D341Med (cell line): ENCODE measurements at regions not wholly inside any gene's neighbourhood (a gene's known extent, or its start where the extent isn't known, plus 50 kb on each side); places are given as distances from the start of the nearest gene placed in this dataset.

ENCODE experiments used
- DNase-seq: peaks from one replicate; pipeline ENCODE4 v3.0.0; 2012; ENCODE audit warnings: low spot score

GRCh38 chr5:179427676-179428056 lies 82.4 kb upstream of the ADAMTS2 start:
- DNase-seq, result no peak

- DNase-seq, result no peak
Observed at GRCh38 chr5:179427032-179427675, 81.9 kb upstream of the ADAMTS2 start.

GRCh38 chr5:179422908-179423481 lies 77.7 kb upstream of the ADAMTS2 start:
- no peak for DNase-seq

GRCh38 chr5:179422213-179422855 lies 77.1 kb upstream of the ADAMTS2 start:
- DNase-seq, result no peak

GRCh38 chr5:179421144-179421901 lies 76.1 kb upstream of the ADAMTS2 start:
- DNase-seq, result no peak

- DNase-seq, result no peak
Observed at GRCh38 chr5:179420476-179420875, 75.2 kb upstream of the ADAMTS2 start.

- no peak for DNase-seq
Observed at GRCh38 chr5:179418972-179419371, 73.7 kb upstream of the ADAMTS2 start.

- no peak for DNase-seq
Observed at GRCh38 chr5:179417696-179418095, 72.4 kb upstream of the ADAMTS2 start.

- no peak for DNase-seq
Observed at GRCh38 chr5:179417016-179417415, 71.8 kb upstream of the ADAMTS2 start.

GRCh38 chr5:179416114-179416822 lies 71.0 kb upstream of the ADAMTS2 start:
- DNase-seq, result no peak

- no peak for DNase-seq
Observed at GRCh38 chr5:179415291-179416060, 70.2 kb upstream of the ADAMTS2 start.

GRCh38 chr5:179414459-179415261 lies 69.4 kb upstream of the ADAMTS2 start:
- DNase-seq, result no peak

GRCh38 chr5:179413711-179414458 lies 68.6 kb upstream of the ADAMTS2 start:
- peak; percentile 12 for DNase-seq

- peak; percentile 20 for DNase-seq
Observed at GRCh38 chr5:179413086-179413690, 67.9 kb upstream of the ADAMTS2 start.

- DNase-seq, result peak; percentile 17
Observed at GRCh38 chr5:179411161-179411841, 66.0 kb upstream of the ADAMTS2 start.

GRCh38 chr5:179410291-179411160 lies 65.3 kb upstream of the ADAMTS2 start:
- peak; percentile 20 for DNase-seq

- peak; percentile 21 for DNase-seq
Observed at GRCh38 chr5:179409806-179410205, 64.5 kb upstream of the ADAMTS2 start.

- peak; percentile 33 for DNase-seq
Observed at GRCh38 chr5:179408611-179409010, 63.4 kb upstream of the ADAMTS2 start.
